GM10266 (cell line): ENCODE measurements at regions not wholly inside any gene's neighbourhood (a gene's known extent, or its start where the extent isn't known, plus 50 kb on each side); places are given as distances from the start of the nearest gene placed in this dataset.

ENCODE experiments used
- DNase-seq: peaks from one replicate; pipeline ENCODE4 v3.0.0; 2012; ENCODE audit errors: extremely low spot score
- CTCF ChIP-seq: IDR thresholded peaks from 2 replicates; pipeline ENCODE4 v1.5.1; 2012; ENCODE audit warnings: mild to moderate bottlenecking, low read depth; ENCODE audit not compliant: control insufficient read depth, insufficient read depth; ENCODE audit errors: missing control alignments

GRCh38 chr13:86378628-86379027, 579.4 kb upstream of the SLITRK6 start:
- TF ChIP-seq CTCF = no peak
- DNase-seq = no peak

GRCh38 chr13:86383151-86383550, 583.9 kb upstream of the SLITRK6 start:
- no peak for DNase-seq
- TF ChIP-seq CTCF = no peak

GRCh38 chr13:86383561-86383960, 584.3 kb upstream of the SLITRK6 start:
- DNase-seq = no peak
- no peak for TF ChIP-seq CTCF

GRCh38 chr13:86397635-86398034, 598.4 kb upstream of the SLITRK6 start:
- no peak for TF ChIP-seq CTCF

GRCh38 chr13:86399572-86399971, 600.4 kb upstream of the SLITRK6 start:
- TF ChIP-seq CTCF = no peak
- DNase-seq = no peak

More at GRCh38 chr13:86397635-86398034, 598.4 kb upstream of the SLITRK6 start:
- no peak for DNase-seq

- DNase-seq = no peak
- no peak for TF ChIP-seq CTCF
These were observed 603.3 kb upstream of the SLITRK6 start for GRCh38 chr13:86402500-86402899.

GRCh38 chr13:86403181-86403580, 604.0 kb upstream of the SLITRK6 start:
- DNase-seq = no peak
- TF ChIP-seq CTCF = no peak
